ENCODE measurements at regions not wholly inside any gene's neighbourhood (a gene's known extent, or its start where the extent isn't known, plus 50 kb on each side); places are given as distances from the start of the nearest gene placed in this dataset.

DNA sequence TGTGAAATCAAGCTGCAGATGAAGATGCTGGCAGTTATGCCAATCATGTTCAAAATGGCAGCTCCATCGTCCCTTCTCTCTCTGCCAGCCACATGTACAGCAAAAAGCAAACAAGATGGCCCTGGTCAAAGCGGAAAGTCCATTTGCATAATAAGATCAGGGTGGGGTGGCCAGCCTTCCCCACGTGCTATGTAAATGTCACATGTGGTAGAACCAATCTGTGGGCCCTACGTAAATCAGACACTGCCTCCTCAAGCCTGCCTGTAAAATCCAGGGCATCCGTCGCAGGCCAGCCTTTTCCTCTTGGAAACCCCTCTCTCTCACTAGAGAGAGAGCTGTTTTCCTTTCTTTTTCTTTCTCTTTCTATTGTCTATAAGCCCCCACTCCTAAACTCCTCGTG lies 243.5 kb upstream of the KBTBD8 start:
- DNase-seq = no peak

DNA sequence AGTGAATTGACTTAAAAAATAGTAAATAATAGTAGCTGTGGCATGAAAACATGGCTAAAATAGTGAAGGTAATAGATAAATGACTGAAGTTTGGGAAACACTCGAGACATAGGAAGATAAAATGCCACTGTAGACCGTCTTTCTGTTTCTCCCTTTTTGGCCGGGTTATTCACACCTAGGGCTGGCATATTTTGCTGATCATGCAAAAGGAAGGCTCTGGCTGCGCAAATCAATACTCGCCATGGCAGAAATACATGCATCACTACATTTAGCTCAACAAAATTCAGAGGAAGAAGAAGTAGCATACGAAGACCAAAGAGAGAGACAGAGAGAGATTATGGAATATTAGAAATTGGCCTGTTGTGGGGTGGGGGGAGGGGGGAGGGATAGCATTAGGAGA lies 242.2 kb upstream of the KBTBD8 start:
- DNase-seq = no peak

DNA sequence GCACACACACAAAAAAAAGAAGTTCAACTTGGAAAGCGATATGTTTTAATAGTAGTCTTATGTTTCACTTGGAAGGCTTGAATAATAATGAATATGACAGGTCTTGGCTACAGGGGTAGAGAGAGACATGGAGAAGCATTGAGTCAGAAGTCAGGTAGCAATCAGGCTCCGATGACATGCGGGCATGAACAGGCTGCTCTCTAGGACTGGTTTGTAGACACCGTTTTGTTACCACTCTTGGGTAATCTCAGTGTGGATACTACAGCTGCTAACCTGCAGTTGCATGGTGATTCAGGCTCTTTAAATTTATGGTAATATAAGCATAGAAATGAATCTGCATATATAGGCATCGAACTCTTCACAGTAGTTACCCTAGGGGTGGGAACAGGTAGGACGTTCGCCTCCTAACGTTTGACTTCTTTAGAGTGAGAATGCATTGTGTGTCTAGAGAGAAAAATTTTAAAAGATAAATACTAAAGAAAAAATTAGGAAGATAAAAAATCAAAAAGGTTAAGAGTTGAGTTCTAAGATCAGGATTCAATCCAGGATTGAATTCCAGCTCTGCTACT lies 241.6 kb upstream of the KBTBD8 start:
- DNase-seq = no peak

DNA sequence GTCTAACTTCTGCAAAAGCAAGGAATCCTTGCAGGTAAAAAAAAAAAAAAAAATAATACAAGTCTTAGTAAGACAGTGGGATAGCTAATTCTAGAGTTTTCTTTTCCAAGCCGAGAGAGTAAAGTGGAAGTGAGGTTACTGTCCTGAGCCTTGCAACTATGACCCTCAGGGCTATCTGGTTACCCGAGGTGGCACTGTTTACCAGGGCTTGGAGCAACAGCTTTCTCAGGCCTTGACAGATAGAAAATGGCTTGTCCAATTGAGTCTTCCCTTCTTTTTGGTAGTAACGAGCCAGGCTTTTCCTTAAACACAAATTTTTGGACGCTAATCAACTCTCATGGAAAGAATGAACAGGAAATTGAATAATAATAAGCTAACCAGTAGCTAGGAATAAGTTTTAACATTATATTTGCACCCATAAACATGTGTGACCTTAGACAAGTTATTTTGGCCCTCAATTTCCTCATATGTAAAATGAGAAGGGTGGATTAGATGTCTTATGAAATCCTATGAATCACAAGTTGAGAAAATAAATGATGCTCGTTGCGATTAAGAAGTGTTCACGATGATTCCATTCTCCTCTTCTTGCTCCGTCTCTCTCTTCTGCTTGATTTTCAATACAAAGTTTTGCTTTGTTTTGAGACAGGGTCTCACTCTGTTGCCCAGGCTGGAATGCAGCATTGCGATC lies 236.9 kb upstream of the KBTBD8 start:
- DNase-seq = no peak

DNA sequence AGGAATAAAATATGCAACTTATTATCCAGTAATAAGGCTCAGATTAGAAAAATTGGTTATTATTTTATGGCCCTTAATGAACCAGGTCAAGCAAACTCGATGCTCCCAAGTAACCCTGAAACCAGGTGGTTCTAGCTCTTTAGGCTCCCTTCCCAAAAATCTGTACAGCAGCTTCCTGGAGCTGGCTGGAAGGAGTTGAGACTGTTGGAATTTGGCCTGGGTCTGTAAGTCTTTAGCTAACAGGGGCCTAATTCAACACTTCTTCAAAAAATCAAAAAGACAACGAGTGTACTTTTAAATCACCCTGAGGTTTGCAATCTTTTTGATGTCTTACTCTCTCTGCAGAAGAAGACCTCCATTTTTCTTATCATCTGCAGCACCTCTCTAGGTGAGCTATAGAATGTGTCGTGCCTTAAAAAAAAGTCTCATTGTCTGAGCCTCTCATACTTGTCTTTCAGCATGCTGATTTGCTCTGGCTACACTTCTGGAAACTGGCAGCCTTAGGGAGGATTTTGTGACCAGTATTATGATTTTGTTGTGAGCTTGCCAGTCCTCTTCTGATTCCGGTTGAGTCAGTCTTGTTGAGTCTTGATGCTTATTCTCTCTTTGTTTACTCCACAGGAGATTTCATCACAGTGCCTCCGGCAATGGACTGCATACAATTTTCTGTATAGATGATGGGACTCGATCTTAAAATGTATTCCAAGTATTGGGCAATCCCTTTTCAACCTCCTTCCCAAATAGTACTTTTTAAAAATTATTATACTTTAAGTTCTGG lies 235.0 kb upstream of the KBTBD8 start:
- DNase-seq = no peak

DNA sequence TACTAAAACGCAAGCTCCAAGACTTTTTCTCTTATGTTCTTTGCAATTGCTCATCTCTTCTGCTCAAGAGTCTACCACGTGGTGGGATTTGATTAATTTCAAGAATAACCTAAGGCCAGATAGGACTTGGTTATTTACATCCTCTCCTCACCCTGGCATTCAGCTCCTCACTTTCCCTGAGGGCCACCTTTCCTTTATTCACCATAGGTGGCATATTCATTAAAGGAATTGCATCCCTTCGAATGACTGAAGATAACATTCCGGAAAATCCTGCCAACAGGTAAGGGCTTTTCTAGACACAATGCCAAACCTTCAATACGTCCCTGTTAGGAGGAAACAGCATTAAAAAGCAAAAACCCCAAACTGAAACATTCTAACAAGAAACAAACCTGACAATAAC lies 220.0 kb upstream of the KBTBD8 start:
- no peak for DNase-seq

DNA sequence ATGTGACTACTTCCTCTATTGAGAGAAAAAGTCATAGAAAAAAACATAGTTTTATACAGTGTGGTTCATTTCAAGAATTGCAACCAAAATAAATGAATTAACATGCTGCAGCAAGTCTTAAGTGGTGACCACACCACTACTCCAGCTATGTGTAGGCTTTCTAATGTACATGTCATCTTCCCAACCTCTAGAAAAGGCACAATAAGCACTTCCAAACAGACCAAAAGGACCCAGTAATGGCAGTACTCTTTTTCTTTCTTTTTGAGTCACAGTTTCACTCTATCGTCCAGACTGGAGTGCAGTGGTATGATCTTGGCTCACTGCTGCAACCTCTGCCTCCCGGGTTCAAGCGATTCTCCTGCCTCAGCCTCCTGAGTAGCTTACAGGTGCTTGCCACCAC lies 219.3 kb upstream of the KBTBD8 start:
- DNase-seq = no peak

DNA sequence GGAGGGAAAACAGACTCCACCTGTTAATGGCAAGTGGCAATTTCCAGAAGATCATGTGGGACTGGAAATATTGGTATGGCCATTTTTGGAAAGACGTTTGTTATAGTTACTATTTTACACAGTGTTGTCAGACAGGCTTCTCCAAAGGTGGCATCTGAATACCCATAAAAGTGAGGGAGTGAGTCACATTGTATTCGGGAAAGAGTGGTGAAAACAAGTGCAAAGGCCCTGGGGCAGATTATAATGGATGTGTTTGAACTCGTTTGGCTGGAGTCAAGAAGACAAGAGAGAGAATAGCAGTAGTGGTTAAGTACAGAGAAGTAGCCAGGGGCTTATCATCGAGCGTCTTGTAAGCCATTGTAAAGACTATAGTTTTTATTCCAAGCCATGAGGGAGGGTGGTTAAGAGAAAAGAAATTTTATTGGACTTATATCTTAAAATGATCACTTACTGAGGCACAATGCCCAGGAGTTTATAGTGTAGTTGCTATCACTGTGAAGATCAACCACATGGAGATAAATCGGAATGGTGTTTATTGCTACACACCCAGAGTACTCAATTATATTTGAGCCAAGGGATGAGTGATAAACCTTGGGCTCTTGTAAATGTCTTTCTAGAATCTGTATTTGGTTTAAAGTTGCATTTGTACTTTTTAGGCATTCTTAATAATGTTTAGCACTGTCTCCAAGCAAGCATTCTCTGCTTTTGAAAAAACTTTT lies 212.8 kb upstream of the KBTBD8 start:
- no peak for DNase-seq

DNA sequence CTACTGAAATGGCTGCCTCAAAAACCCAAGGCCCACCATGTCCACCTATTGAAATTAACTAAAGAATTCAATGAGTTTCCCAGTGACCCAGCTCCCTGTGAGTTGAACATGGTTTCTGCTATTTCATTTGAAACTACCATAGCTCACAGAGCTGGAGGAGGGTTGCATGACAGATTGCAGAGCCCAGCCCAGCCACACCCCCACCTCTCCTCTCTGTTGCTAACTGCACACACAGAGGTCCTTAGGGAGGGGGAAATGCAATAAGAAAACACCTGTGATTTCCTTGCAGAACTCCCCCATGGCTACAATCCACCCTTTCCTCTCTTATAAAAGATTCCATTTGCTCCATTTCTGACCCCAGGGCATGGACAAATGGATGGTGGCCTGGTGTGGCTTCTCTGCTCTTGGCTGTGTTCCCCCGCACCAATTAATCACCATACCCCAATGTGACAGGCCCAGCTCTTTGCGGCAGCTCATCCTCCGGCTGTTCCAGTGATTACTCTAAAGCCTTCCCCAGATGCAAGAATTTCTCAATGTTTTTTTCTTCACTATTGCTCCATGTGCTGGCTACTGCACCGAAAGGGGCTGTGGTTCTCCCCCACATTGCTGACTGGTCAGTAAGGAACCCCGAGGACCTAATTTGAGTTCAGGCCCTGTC lies 208.4 kb upstream of the KBTBD8 start:
- DNase-seq = no peak

DNA sequence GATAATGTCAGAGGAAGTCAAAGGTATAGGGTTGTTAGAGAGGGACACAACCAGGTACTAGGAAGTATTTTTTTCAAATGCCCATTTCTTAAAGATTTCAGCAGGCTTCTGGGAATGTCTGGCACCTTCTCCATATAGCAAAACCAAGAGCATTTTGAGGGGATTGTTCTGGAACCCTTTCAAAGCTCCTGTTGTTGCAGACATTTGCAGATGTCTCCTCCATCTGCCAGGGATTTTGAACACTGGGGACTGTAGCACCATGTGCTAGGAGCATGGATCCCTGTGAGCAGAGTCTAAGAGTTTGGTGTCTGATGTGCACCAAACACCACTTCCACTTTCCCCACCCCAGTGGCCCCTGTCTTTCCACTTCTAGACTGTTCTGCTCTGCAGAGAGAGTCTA lies 206.0 kb upstream of the KBTBD8 start:
- DNase-seq = no peak

DNA sequence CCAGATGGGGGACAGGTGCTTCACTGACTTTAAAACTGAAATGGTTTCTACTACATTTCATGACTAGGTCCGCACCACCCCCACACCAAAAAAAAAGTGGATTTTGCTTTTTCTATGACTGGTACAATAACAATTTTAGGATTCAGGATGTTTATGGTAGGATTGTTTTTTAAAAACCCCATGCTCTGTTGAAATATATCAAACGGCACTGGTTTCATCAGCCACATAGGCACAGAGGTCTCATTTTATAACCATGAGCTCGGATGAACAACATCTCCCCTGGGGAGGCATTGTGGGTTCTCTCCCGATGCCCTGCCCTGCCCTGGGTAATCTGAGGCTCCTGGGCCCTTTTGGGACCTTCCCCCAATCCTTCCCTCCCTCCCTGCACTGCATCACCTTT lies 202.7 kb upstream of the KBTBD8 start:
- no peak for DNase-seq

DNA sequence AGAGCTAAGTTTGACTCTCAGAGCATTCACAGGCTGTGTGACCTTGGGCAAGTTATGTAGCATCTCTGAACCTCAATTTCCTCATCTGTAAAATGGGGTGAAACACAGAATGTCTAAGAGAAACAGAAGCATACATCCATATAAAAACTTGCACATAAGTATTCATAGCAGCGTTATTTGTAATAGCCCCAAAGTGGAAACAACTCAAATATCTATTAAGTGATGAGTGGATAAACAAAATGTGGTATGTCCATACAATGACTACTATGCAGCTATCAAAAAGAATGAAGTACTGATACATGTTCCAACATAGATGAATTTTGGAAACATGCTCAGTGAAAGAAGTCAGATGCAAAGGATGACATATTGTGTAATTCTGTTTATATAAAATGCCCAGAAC lies 201.8 kb upstream of the KBTBD8 start:
- DNase-seq = no peak

DNA sequence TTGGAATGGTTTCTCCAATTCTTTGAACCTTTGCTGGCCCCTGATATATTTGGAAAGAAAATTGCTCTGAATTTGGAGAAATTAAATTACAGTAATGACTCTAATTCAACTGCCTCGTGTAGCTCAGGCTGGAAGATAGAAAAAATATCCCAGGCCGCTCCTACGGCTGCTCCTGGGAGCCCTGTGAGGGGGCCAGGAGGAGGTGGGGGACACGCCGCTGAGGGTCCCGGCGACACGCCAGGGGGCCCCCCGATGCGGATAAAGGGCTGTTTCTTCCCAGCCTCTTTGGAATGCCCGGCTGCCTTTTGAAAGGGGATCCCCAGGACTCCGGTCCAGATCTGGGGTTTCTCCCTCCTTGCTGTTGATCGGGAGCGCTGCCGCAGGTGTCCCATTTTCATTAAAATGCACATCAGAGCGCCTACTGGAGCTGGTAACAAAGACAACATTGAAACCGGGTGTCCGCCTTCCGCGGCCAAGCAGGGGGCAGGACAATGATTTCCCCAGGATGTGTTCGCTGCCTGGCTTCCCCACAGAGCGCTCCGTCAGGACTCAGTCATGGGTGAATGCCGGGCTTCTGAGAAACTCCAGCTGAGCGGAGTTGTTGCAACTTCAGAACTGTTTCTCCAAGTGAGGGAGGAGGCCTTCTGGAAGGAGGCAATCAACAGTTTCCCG lies 200.1 kb upstream of the KBTBD8 start:
- no peak for DNase-seq

DNA sequence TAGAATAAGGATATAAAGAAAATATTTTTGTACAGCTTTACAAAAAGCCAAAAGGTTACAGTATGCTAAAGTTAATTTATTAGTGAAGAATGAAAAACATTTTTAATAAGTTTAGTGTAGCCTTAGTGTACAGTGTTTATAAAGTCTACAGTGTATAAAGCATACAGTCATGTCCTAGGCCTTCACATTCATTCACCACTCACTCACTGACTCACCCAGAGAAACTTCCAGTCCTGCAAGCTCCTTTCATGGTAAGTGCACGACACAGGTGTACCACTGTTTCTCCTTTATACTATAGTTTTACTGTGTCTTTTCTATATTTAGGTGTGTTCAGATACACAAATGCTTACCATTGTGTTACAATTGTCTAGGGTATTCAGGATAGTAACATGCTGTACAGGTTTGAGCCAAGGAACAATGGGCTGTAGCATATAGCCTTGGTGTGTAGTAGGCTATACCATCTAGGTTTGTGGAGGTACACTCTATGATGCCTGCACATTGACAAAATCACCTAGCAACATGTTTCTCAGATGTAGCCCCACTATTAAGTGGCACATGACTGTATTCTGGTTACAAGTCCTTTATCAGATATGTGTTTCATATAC lies 197.1 kb upstream of the KBTBD8 start:
- no peak for DNase-seq

DNA sequence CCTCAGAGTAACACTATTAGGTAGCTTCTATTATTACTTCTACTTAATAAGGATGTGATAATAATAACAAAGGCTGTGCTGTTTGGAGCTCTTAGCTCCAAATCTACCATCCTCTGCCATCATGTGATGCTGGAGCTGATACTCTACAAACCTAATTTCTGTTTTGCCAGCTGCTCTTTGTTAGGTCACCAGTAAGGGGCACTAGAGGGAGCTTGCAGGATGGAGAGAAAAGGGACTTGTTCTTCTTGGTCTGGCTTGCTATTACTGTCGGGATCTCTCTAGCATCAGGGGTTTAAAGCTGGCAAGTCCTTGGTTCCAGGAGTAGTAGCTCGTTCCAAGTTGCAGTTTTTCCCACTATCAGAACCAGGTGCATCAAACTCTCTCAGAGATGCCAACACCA lies 194.9 kb upstream of the KBTBD8 start:
- no peak for DNase-seq

DNA sequence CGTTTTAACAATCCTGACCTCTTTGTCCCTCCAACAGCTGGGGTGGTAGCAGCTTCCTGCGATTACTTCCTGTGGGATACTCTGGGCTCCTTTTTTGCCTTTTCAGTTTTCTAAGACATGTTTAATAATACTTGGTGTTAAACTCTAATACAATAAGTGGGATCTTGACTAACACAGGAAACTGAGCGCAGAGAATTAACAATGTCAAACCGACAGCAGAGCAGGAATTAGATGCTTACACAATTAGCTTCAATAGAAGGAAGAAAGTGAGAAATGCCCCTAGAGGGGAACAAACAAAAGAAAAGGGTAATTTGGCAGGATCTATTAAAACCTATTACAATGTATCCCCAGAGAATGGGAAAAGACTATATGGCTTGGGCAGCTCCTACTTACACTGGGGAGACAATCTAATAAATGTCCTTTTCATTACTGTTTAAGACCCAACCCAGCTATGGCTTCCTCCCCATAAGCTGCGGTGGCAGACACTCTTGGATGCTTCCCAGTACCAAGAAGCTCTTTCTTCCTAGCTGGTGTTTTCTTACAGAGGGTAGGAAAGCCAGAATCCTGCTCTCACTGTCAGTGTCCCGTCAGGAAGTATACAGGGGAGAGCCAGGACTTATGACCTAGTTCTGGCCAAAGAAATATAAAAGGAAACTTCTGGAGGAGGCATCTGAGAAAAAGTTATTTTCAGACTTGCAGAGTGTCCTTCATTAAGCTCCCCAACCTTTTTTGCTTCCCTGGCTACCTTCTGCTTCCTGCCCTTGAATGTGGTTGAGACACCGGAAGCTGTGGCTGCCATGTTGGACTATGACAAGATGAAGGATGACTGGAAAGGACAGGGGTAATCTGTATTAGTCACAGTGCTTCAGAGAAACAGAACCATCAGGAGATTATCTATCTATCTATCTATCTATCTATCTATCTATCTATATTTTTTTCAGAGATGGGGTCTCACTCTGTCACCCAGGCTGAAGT lies 194.1 kb upstream of the KBTBD8 start:
- no peak for DNase-seq

DNA sequence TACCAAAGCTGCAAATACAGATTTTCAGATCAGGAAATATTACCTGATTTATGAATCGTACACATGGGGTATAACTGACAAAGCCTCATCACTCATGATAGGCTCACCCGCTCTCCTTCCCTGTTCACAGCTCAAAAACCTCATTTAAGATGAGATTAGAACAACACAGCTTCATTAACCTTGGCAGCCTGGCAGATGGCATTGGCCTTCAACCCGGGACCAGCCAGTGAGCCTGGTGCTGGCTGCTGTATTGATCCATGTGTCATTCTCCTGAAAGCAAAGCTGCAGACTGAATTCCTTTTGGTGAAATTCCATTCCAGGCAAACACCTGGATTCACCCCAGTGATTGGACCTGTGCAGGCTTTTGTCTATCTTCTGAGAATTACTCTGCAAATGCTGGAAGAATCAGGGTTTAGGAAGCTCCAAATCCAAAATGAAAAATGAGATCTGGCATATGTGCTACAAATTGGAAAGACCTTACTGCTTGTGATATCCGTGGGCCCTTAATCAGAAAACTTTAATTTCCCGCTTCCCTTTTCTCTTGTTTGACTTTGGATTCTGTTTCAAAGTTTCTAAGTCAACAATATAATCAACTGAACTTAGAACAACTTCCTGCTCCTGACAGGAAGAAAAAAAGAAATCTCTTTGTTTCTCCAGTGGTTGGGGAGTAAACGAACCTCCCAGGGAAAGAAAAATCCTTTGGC lies 189.1 kb upstream of the KBTBD8 start:
- no peak for DNase-seq

DNA sequence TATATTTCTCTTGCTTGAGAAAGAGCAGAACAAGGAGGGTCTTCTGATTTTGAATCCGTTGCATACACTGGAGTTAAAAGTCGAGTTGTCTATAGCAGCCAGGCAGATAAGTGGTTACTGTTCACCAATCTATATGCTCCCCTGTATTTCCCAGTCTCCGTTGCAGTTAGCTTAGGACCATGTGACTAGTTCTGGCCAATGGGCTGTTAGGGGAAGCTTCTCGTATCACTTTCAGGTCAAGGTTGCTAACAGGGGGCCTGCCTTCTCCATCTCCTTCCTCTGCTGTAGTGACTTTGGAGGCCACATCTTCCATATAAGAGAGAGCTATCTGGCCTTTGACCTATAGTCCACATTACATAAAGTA lies 188.5 kb upstream of the KBTBD8 start:
- DNase-seq = no peak

DNA sequence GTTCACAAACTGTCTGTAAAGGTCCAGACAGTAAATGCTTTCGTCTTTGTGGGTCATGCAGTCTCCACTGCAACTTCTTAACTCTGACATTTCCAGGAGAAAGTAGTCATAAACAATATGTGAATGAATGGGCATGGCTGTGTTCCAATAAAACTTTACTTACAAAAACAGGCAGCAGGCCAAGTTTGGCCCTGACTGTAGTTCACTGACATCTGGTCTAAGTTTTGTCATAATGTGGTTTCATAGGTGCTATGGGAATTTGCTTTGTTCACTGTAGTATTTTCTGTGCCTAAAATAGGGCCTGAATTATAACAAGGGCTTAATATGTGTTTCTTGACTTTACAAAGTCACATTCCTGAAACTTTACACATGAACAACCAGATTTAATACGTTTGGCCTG lies 186.0 kb upstream of the KBTBD8 start:
- no peak for DNase-seq

DNA sequence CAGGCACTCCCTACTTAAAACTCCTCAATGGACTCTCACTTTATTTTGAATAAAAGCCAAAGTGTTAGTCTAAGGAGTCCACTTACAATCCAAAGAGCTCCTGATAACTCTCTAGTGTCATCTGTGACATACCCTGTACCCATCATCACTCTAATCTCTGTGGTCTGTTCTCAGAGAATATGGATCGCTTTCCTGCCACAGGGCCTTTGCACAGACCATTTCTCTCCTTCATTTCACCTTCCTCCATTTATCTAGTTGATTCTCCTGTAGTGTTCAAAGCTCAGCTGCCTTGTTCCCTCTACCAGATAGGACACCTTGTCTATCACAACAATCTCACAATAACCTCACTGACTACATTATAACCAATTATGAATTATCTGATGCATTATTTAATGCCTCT lies 185.4 kb upstream of the KBTBD8 start:
- DNase-seq = no peak

Measured in DMS79 (cell line).